Left ventricle myocardium inferior (tissue), 1 donor: ENCODE measurements at regions not wholly inside any gene's neighbourhood (a gene's known extent, or its start where the extent isn't known, plus 50 kb on each side); places are given as distances from the start of the nearest gene placed in this dataset.

Experiments
- DNase-seq: peaks from one replicate; pipeline ENCODE4 v3.0.0-alpha.2; 2020
- H3K27ac ChIP-seq: fragments of 200-600 bp; replicated peaks from 2 replicates; pipeline ENCODE4 v1.8.0; 2021
- H3K27me3 ChIP-seq: fragments of 200-600 bp; 2 replicates; pipeline ENCODE4 v1.8.0; 2021; ENCODE audit warnings: low read depth
- H3K36me3 ChIP-seq: fragments of 200-600 bp; 2 replicates; pipeline ENCODE4 v1.8.0; 2021
- H3K4me1 ChIP-seq: fragments of 200-600 bp; 2 replicates; pipeline ENCODE4 v1.8.0; 2021
- H3K4me3 ChIP-seq: fragments of 200-600 bp; 2 replicates; pipeline ENCODE4 v1.8.0; 2021; ENCODE audit warnings: mild to moderate bottlenecking, moderate library complexity
- H3K9me3 ChIP-seq: fragments of 200-600 bp; replicated peaks from 2 replicates; pipeline ENCODE4 v1.8.0; 2021
- CTCF ChIP-seq: fragments of 200-600 bp; IDR thresholded peaks from 2 replicates; pipeline ENCODE4 v1.8.0; 2021; ENCODE audit warnings: antibody characterized with exemption, mild to moderate bottlenecking, borderline replicate concordance
- intact Hi-C: fragments of 100-400 bp; cut with micrococcal nuclease; formaldehyde crosslinking; loops from one replicate; pipeline ENCODE4 v1.11.0; 2022
- donor health status: DM: no; HTN: yes; CAD: no; lungs with severe emphysema.

- no peaks in the 10 kb centered on the region for H3K9me3 ChIP-seq
- H3K4me3 ChIP-seq = no peak overlapping the region
- no peaks in the 10 kb centered on the region for H3K4me1 ChIP-seq
- no peak for DNase-seq
- H3K27me3 ChIP-seq = no peaks in the 10 kb centered on the region
- intact Hi-C loops = no loop called here
- no peak for TF ChIP-seq CTCF
- H3K27ac ChIP-seq = no peak overlapping the region
- no peaks in the 10 kb centered on the region for H3K36me3 ChIP-seq
Observed at GRCh38 chr5:91998774-91999173, 615.7 kb upstream of the ARRDC3 start.

- Histone ChIP-seq H3K4me3 (no peak overlapping the region), H3K27ac (no peak overlapping the region), H3K36me3 (no peaks in the 10 kb centered on the region), H3K27me3 (no peaks in the 10 kb centered on the region), H3K9me3 (no peaks in the 10 kb centered on the region), H3K4me1 (no peaks in the 10 kb centered on the region)
- no peak for DNase-seq
- intact Hi-C loops = no loop called here
- TF ChIP-seq CTCF = no peak
Observed at GRCh38 chr5:91983869-91984268, 600.8 kb upstream of the ARRDC3 start.

DNA sequence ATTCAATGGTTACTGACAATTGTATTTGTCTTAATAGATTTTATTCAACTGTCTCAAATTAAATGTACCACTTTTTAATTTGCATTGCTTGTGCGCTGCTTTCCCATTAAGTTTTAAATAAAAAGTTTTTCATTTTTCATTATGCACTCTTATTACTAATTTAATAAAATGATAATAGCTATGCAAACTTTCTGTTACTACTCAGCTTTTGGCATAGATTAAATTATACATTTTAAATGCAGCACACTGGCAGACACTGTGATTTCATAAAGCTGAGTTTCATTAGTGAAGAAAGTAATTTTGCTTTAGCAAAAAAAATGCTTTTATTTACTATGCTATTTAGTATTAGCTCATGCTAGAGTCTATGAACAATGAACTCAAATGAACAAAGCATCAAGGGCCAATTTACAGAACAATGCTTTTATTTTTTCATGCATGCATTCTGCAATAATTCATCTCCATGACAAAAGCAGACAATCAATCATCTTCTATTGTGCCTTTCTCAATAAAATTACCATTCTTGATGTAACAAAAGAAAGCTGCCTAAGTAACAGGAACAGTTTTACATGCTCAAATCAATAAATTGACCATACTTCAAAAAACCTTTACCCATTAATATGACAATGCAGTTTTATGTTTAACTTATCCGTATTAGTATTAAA lies 595.2 kb upstream of the ARRDC3 start:
- intact Hi-C loops = no loop called here
- Histone ChIP-seq H3K9me3 (no peaks in the 10 kb centered on the region), H3K4me1 (no peaks in the 10 kb centered on the region), H3K4me3 (no peak overlapping the region), H3K27ac (no peak overlapping the region), H3K36me3 (no peaks in the 10 kb centered on the region), H3K27me3 (no peaks in the 10 kb centered on the region)
- DNase-seq = no peak
- no peak for TF ChIP-seq CTCF

GRCh38 chr5:91977579-91977978 lies 594.5 kb upstream of the ARRDC3 start:
- Histone ChIP-seq H3K27ac (no peak overlapping the region), H3K4me1 (no peaks in the 10 kb centered on the region), H3K27me3 (no peaks in the 10 kb centered on the region), H3K4me3 (no peak overlapping the region), H3K9me3 (no peaks in the 10 kb centered on the region), H3K36me3 (no peaks in the 10 kb centered on the region)
- intact Hi-C loops = no loop called here
- no peak for DNase-seq
- no peak for TF ChIP-seq CTCF

- TF ChIP-seq CTCF = no peak
- no peak for DNase-seq
- Histone ChIP-seq H3K9me3 (no peaks in the 10 kb centered on the region), H3K27me3 (no peaks in the 10 kb centered on the region), H3K36me3 (no peaks in the 10 kb centered on the region), H3K4me3 (no peak overlapping the region), H3K27ac (no peak overlapping the region), H3K4me1 (no peaks in the 10 kb centered on the region)
- intact Hi-C loops = no loop called here
Observed at GRCh38 chr5:91976451-91976850, 593.3 kb upstream of the ARRDC3 start.

- TF ChIP-seq CTCF = no peak
- peaks cover 5% of the 10 kb centered on the region for H3K9me3 ChIP-seq
- H3K27me3 ChIP-seq = no peaks in the 10 kb centered on the region
- H3K4me1 ChIP-seq = no peaks in the 10 kb centered on the region
- no peak for DNase-seq
- no peaks in the 10 kb centered on the region for H3K36me3 ChIP-seq
- intact Hi-C loops = no loop called here
- no peak overlapping the region for H3K27ac ChIP-seq
- no peak overlapping the region for H3K4me3 ChIP-seq
Observed at GRCh38 chr5:91963166-91963565, 580.0 kb upstream of the ARRDC3 start.
